HG03280 (cell line): ENCODE measurements at regions not wholly inside any gene's neighbourhood (a gene's known extent, or its start where the extent isn't known, plus 50 kb on each side); places are given as distances from the start of the nearest gene placed in this dataset.
"Not testable (repeated sequence)": the region's sequence is repeated elsewhere in the genome, so short reads cannot be mapped to it uniquely, and the experiment has no call there.

Experiments
- ATAC-seq: cut with Tn5 transposase; IDR thresholded peaks from one replicate; pipeline ENCODE4 v1.9.1; 2021; ENCODE audit warnings: mild to moderate bottlenecking, moderate library complexity; ENCODE audit not compliant: unreplicated experiment

- ATAC-seq: no peak
Observed at GRCh38 chr3:87796137-87796842, 262.5 kb downstream of the CGGBP1 start.

- no peak for ATAC-seq
Observed at GRCh38 chr3:87795701-87796100, 263.1 kb downstream of the CGGBP1 start.

GRCh38 chr3:87793337-87793877 is 265.4 kb downstream of the CGGBP1 start:
- ATAC-seq: no peak

- ATAC-seq: no peak
Observed at GRCh38 chr3:87792534-87793336, 266.1 kb downstream of the CGGBP1 start, which contains the start of gene HTR1F. Gene HTR1F, plus strand, starts transcription at chr3:87792706.

- ATAC-seq: no peak
Observed at GRCh38 chr3:87792198-87792533, 266.6 kb downstream of the CGGBP1 start.

- ATAC-seq: no peak
Observed at GRCh38 chr3:87791248-87792027, 267.4 kb downstream of the CGGBP1 start.

- not testable (repeated sequence) for ATAC-seq
Observed at GRCh38 chr3:87789049-87789448, 269.8 kb downstream of the CGGBP1 start.

GRCh38 chr3:87788516-87788915 is 270.3 kb downstream of the CGGBP1 start:
- no peak for ATAC-seq

- no peak for ATAC-seq
Observed at GRCh38 chr3:87780811-87781210, 278.0 kb downstream of the CGGBP1 start.

- ATAC-seq: no peak
Observed at GRCh38 chr3:87778876-87779275, 279.9 kb downstream of the CGGBP1 start.

- peak; percentile 98 for ATAC-seq
Observed at GRCh38 chr3:87771337-87772192, 287.2 kb downstream of the CGGBP1 start.

GRCh38 chr3:87766721-87767120 is 292.1 kb downstream of the CGGBP1 start:
- no peak for ATAC-seq

GRCh38 chr3:87765256-87765655 is 293.5 kb downstream of the CGGBP1 start:
- no peak for ATAC-seq

GRCh38 chr3:87761795-87762194 is 297.0 kb downstream of the CGGBP1 start:
- no peak for ATAC-seq

- no peak for ATAC-seq
Observed at GRCh38 chr3:87761341-87761740, 297.5 kb downstream of the CGGBP1 start.

GRCh38 chr3:87756616-87757015 is 302.2 kb downstream of the CGGBP1 start:
- ATAC-seq: no peak

GRCh38 chr3:87755852-87756251 is 303.0 kb downstream of the CGGBP1 start:
- ATAC-seq: no peak

- no peak for ATAC-seq
Observed at GRCh38 chr3:87742250-87742649, 316.6 kb downstream of the CGGBP1 start.

GRCh38 chr3:87740894-87741293 is 317.9 kb downstream of the CGGBP1 start:
- not testable (repeated sequence) for ATAC-seq

- ATAC-seq: not testable (repeated sequence)
Observed at GRCh38 chr3:87737817-87738216, 321.0 kb downstream of the CGGBP1 start.
